Mucosa of descending colon (tissue), 3 donors: ENCODE measurements at regions not wholly inside any gene's neighbourhood (a gene's known extent, or its start where the extent isn't known, plus 50 kb on each side); places are given as distances from the start of the nearest gene placed in this dataset.

Experiments
- ATAC-seq: fragments of 200-7000 bp; cut with Tn5 transposase; one replicate; pipeline ENCODE4 v1.9.1; 2020; ENCODE audit warnings: mild to moderate bottlenecking, moderate library complexity
- DNase-seq, 3 donors: peaks; one replicate each; pipeline ENCODE4 v3.0.0-alpha.2; 2020
- H3K36me3 ChIP-seq: fragments of 200-600 bp; one replicate; pipeline ENCODE4 v1.8.0; 2021; ENCODE audit warnings: low read depth, mild to moderate bottlenecking
- H3K4me1 ChIP-seq: fragments of 200-600 bp; one replicate; pipeline ENCODE4 v1.8.0; 2021; ENCODE audit warnings: low read depth, mild to moderate bottlenecking
- H3K4me3 ChIP-seq: fragments of 200-600 bp; one replicate; pipeline ENCODE4 v1.8.0; 2021; ENCODE audit warnings: mild to moderate bottlenecking
- H3K9me3 ChIP-seq: fragments of 200-600 bp; one replicate; pipeline ENCODE4 v1.8.0; 2021; ENCODE audit warnings: mild to moderate bottlenecking
- CTCF ChIP-seq: fragments of 200-600 bp; IDR thresholded peaks from one replicate; pipeline ENCODE4 v1.8.0; 2022; ENCODE audit warnings: antibody characterized with exemption, mild to moderate bottlenecking
- intact Hi-C, 2 donors: fragments of 100-400 bp; cut with DNase I in 1 of 2; cut with micrococcal nuclease in 1 of 2; formaldehyde crosslinking; loops; one replicate each; pipeline versions ENCODE4 v1.11.0 to v1.11.1; 2022; cut with DNase I, micrococcal nuclease
- donor health status: DM: no; HTN: no; CAD: no; lungs with moderate emphysema.
- donor health status: DM: no; HTN: no; CAD: no.
- donor health status: DM: no; HTN: yes; CAD: no.

- H3K4me3 ChIP-seq = no peak overlapping the region
- H3K9me3 ChIP-seq = no peaks in the 10 kb centered on the region
- no peaks in the 10 kb centered on the region for H3K4me1 ChIP-seq
- DNase-seq (no peak), ATAC-seq (no peak)
- intact Hi-C loops = no loop called here
- no peak for TF ChIP-seq CTCF
- H3K36me3 ChIP-seq = no peaks in the 10 kb centered on the region
Measured at GRCh38 chr3:89983449-89983848, 876.0 kb downstream of the EPHA3 start.

GRCh38 chr3:90005281-90005847 is 897.9 kb downstream of the EPHA3 start:
- H3K4me1 ChIP-seq = no peaks in the 10 kb centered on the region
- H3K4me3 ChIP-seq = no peak overlapping the region
- no peaks in the 10 kb centered on the region for H3K36me3 ChIP-seq
- ATAC-seq = no peak
- intact Hi-C loops = no loop called here
- DNase-seq = no peak
- no peak for TF ChIP-seq CTCF
- H3K9me3 ChIP-seq = no peaks in the 10 kb centered on the region

GRCh38 chr3:90007778-90008499 is 900.5 kb downstream of the EPHA3 start:
- intact Hi-C loops = no loop called here
- H3K36me3 ChIP-seq = no peaks in the 10 kb centered on the region
- TF ChIP-seq CTCF = no peak
- H3K4me1 ChIP-seq = no peaks in the 10 kb centered on the region
- ATAC-seq (no peak), DNase-seq (peak in 1 of 3 donors; percentile 2)
- H3K9me3 ChIP-seq = no peaks in the 10 kb centered on the region
- H3K4me3 ChIP-seq = no peak overlapping the region

GRCh38 chr3:90010341-90010740 is 902.9 kb downstream of the EPHA3 start:
- Histone ChIP-seq H3K9me3 (no peaks in the 10 kb centered on the region), H3K4me1 (no peaks in the 10 kb centered on the region), H3K4me3 (no peak overlapping the region), H3K36me3 (no peaks in the 10 kb centered on the region)
- no peak for TF ChIP-seq CTCF
- DNase-seq = no peak
- ATAC-seq = no peak
- intact Hi-C loops = no loop called here

- Histone ChIP-seq H3K4me3 (no peak overlapping the region), H3K9me3 (no peaks in the 10 kb centered on the region), H3K36me3 (no peaks in the 10 kb centered on the region), H3K4me1 (no peaks in the 10 kb centered on the region)
- intact Hi-C loops = no loop called here
- no peak for TF ChIP-seq CTCF
- ATAC-seq = no peak
- DNase-seq = no peak
Measured at GRCh38 chr3:90011131-90011530, 903.7 kb downstream of the EPHA3 start.
